T-cell (primary cell): ENCODE measurements at regions not wholly inside any gene's neighbourhood (a gene's known extent, or its start where the extent isn't known, plus 50 kb on each side); places are given as distances from the start of the nearest gene placed in this dataset.

Experiments used
- ATAC-seq, 4 experiments: fragments of 200-7000 bp in 3 of 4; fragments of 150-1000 bp in 1 of 4; cut with Tn5 transposase; replicated peaks in 1 of 4; 1 replicate in 3 of 4; 2 replicates in 1 of 4; pipeline ENCODE4 v1.10.0; 2021; ENCODE audit warnings: moderate library complexity in 3 of 4, mild to moderate bottlenecking in 2 of 4, moderate number of reproducible peaks in 1 of 4
- CTCF ChIA-PET, 2 donors: fragments of 300-600 bp; sonication (Branson Sonifier 250); formaldehyde crosslinking; loops; one replicate each; lab custom pipeline; 2022; ENCODE audit warnings: antibody characterized with exemption in 2 of 2; lab: Charles Lee
- POLR2A ChIA-PET, 2 donors: fragments of 300-600 bp; sonication (Branson Sonifier 250); formaldehyde crosslinking; loops; one replicate each; lab custom pipeline; 2022; ENCODE audit warnings: antibody characterized with exemption in 2 of 2; lab: Charles Lee
- DNase-seq, 35 experiments: peaks; one replicate each; pipeline versions ENCODE4 v3.0.0 to v3.0.0-alpha.2; 2013 to 2023
- H3K27ac ChIP-seq: one replicate; pipeline ENCODE4 v1.5.1; 2013; ENCODE audit warnings: low read length
- H3K27me3 ChIP-seq, 2 experiments: replicated peaks in 1 of 2; 1 replicate in 1 of 2; 2 replicates in 1 of 2; pipeline versions ENCODE4 v1.6.1 to v1.7.0; 2013; ENCODE audit warnings: low read length in 1 of 2, mixed read lengths in 1 of 2; ENCODE audit not compliant: control insufficient read depth in 2 of 2, insufficient read depth in 2 of 2; ENCODE audit errors: extremely low read depth in 1 of 2
- H3K36me3 ChIP-seq, 2 donors: 1 replicate in 1 of 2; 2 replicates in 1 of 2; pipeline versions ENCODE4 v1.6.1 to v1.7.0; 2013; ENCODE audit warnings: low read length in 1 of 2; ENCODE audit not compliant: control insufficient read depth in 2 of 2, insufficient read depth in 1 of 2; ENCODE audit errors: extremely low read depth in 1 of 2
- H3K4me1 ChIP-seq, 2 experiments: 1 replicate in 1 of 2; 2 replicates in 1 of 2; pipeline versions ENCODE4 v1.6.1 to v1.7.0; 2013; ENCODE audit warnings: low read length in 2 of 2, mixed read lengths in 1 of 2; ENCODE audit not compliant: insufficient read depth in 2 of 2, control insufficient read depth in 1 of 2; ENCODE audit errors: extremely low read depth in 1 of 2
- H3K4me3 ChIP-seq, 2 donors: 1 replicate in 1 of 2; 2 replicates in 1 of 2; pipeline versions ENCODE4 v1.5.1 to v1.7.0; 2013; ENCODE audit warnings: mild to moderate bottlenecking in 2 of 2, low read length in 1 of 2, moderate library complexity in 1 of 2; ENCODE audit not compliant: control insufficient read depth in 1 of 2; ENCODE audit errors: extremely low read depth in 1 of 2
- H3K9me3 ChIP-seq: 2 replicates; pipeline ENCODE4 v1.7.0; 2013
- H3K27ac Mint-ChIP-seq, 2 donors: one replicate each; pipeline ENCODE4 v1.8.0; 2020 to 2021; ENCODE audit warnings: mild to moderate bottlenecking in 2 of 2, mixed read lengths in 2 of 2
- H3K27me3 Mint-ChIP-seq, 2 donors: one replicate each; pipeline ENCODE4 v1.8.0; 2021 to 2022; ENCODE audit warnings: mixed read lengths in 2 of 2
- H3K36me3 Mint-ChIP-seq: one replicate; pipeline ENCODE4 v1.8.0; 2021; ENCODE audit warnings: mixed read lengths
- H3K4me1 Mint-ChIP-seq, 3 donors: one replicate each; pipeline ENCODE4 v1.8.0; 2020 to 2022; ENCODE audit warnings: mixed read lengths in 3 of 3, mild to moderate bottlenecking in 1 of 3
- H3K4me3 Mint-ChIP-seq, 3 donors: one replicate each; pipeline ENCODE4 v1.8.0; 2020 to 2022; ENCODE audit warnings: mild to moderate bottlenecking in 3 of 3, mixed read lengths in 3 of 3, moderate library complexity in 3 of 3
- H3K9me3 Mint-ChIP-seq, 3 donors: one replicate each; pipeline ENCODE4 v1.8.0; 2020 to 2022; ENCODE audit warnings: mixed read lengths in 3 of 3
- WGBS: methylation state at CpG from one replicate; pipeline ENCODE4 v1.1.5; 2013; ENCODE audit warnings: missing lambda C conversion rate; ENCODE audit not compliant: insufficient coverage; 5-methylcytosine and 5-hydroxymethylcytosine counted together

DNA sequence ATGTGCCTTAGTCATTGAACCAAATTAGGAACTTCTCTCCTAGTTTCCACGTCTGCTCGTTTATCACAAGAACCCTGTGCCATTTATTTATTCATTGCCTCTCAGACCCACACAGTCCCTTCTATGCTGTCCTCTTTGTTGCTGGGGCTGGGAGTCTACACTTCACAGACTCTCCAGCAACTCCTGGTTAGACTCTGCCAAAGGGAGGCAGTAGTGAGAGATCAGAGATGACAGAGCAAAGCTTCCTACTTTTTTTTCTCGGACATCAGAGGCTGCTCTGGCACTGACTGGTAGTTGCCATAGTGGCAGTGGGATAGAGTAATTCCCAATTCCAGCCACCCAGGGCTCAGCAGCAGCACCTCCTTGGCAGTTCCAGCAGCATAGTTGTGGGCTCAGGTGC lies 277.5 kb downstream of the BCL11A start:
- H3K27me3 Mint-ChIP-seq: peaks cover 3 to 6% of the 10 kb centered on the region in 2 donors
- no peaks in the 10 kb centered on the region for H3K4me1 Mint-ChIP-seq
- Histone ChIP-seq H3K27ac (no peak overlapping the region), H3K4me3 (no peak overlapping the region), H3K27me3 (peaks cover 0 to 5% of the 10 kb centered on the region in 2 experiments), H3K9me3 (peaks cover 7% of the 10 kb centered on the region), H3K36me3 (no peaks in the 10 kb centered on the region), H3K4me1 (no peaks in the 10 kb centered on the region)
- no peak overlapping the region for H3K27ac Mint-ChIP-seq
- H3K4me3 Mint-ChIP-seq: no peak overlapping the region
- DNase-seq (no peak), ATAC-seq (no peak)
- CTCF ChIA-PET: no interaction called here
- peaks cover 0 to 7% (median 4%) of the 10 kb centered on the region in 3 donors for H3K9me3 Mint-ChIP-seq
- POLR2A ChIA-PET: no interaction called here
- no CpG with 5 or more reads among the region's 3 CpGs for WGBS
- H3K36me3 Mint-ChIP-seq: no peaks in the 10 kb centered on the region

DNA sequence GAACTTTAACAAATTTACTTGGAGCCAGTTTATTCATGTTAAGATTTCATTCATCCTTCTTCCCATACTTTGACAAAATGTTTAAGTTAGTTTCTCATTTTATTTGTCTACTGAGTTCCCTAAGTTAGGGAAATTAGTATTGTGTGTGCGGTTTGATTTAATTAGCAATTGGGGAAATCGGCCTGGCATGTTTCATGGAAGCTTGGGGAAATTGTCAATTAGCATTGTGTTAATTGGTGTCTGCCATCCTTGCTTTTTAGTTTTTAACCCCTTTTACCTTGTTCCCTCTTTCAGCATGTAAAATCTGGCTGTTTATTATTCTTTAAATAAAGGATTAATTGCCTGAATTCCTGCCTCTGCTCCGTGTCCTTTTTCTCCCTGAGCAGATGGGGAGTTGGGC lies 279.6 kb downstream of the BCL11A start:
- H3K4me3 ChIP-seq: no peak overlapping the region
- no peaks in the 10 kb centered on the region for H3K4me1 Mint-ChIP-seq
- ATAC-seq: no peak
- CTCF ChIA-PET: no interaction called here
- peaks cover 7% of the 10 kb centered on the region for H3K9me3 ChIP-seq
- POLR2A ChIA-PET: no interaction called here
- H3K36me3 ChIP-seq: no peaks in the 10 kb centered on the region
- H3K4me1 ChIP-seq: no peaks in the 10 kb centered on the region
- no peak overlapping the region for H3K27ac Mint-ChIP-seq
- peaks cover 0 to 7% (median 4%) of the 10 kb centered on the region in 3 donors for H3K9me3 Mint-ChIP-seq
- H3K36me3 Mint-ChIP-seq: no peaks in the 10 kb centered on the region
- H3K27me3 Mint-ChIP-seq: peaks cover 3 to 4% of the 10 kb centered on the region in 2 donors
- WGBS: 100% methylated on average over 2 of the region's 3 CpGs
- no peak overlapping the region for H3K4me3 Mint-ChIP-seq
- H3K27me3 ChIP-seq: peaks cover 0 to 5% of the 10 kb centered on the region in 2 experiments
- H3K27ac ChIP-seq: no peak overlapping the region
- no peak for DNase-seq

- ATAC-seq: no peak
- Mint-ChIP-seq H3K9me3 (peaks cover 0 to 7% (median 4%) of the 10 kb centered on the region in 3 donors), H3K4me1 (no peaks in the 10 kb centered on the region), H3K27me3 (peaks cover 0 to 3% of the 10 kb centered on the region in 2 donors), H3K27ac (no peak overlapping the region), H3K4me3 (no peak overlapping the region), H3K36me3 (no peaks in the 10 kb centered on the region)
- Histone ChIP-seq H3K4me1 (no peaks in the 10 kb centered on the region), H3K4me3 (no peak overlapping the region), H3K36me3 (no peaks in the 10 kb centered on the region), H3K27me3 (peaks cover 0 to 8% of the 10 kb centered on the region in 2 experiments), H3K27ac (no peak overlapping the region), H3K9me3 (peaks cover 7% of the 10 kb centered on the region)
- ChIA-PET POLR2A (no interaction called here), CTCF (no interaction called here)
- DNase-seq: no peak
- 84% methylated on average over 3 of the region's 5 CpGs for WGBS
Observed at GRCh38 chr2:60271713-60272112, 281.7 kb downstream of the BCL11A start.

DNA sequence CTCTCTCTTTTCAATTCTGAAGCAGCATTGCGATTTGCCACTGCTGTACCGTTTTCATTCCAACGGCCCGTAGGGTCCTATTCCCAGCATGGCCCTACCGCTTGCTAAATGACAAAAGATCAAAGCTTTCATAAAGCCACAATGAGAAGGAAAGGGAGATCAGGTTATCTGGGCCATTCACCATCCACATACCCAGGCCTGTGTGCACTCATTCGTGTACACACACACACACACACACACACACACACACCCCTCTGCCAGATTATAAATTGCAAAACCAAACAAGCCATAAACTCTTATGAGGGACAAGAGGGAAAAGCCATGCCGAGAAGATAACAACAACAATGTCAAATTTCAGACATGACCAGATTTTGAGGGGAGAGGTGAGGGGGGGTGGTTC lies 282.3 kb downstream of the BCL11A start:
- Mint-ChIP-seq H3K36me3 (no peaks in the 10 kb centered on the region), H3K27me3 (no peaks in the 10 kb centered on the region), H3K9me3 (peaks cover 0 to 7% (median 4%) of the 10 kb centered on the region in 3 donors), H3K4me3 (no peak overlapping the region), H3K27ac (no peak overlapping the region), H3K4me1 (no peaks in the 10 kb centered on the region)
- peaks cover 7% of the 10 kb centered on the region for H3K9me3 ChIP-seq
- CTCF ChIA-PET: no interaction called here
- POLR2A ChIA-PET: no interaction called here
- H3K27me3 ChIP-seq: peaks cover 0 to 5% of the 10 kb centered on the region in 2 experiments
- DNase-seq (no peak), ATAC-seq (no peak)
- no peak overlapping the region for H3K4me3 ChIP-seq
- WGBS: no CpG with 5 or more reads among the region's 7 CpGs
- no peak overlapping the region for H3K27ac ChIP-seq
- H3K36me3 ChIP-seq: no peaks in the 10 kb centered on the region
- no peaks in the 10 kb centered on the region for H3K4me1 ChIP-seq

DNA sequence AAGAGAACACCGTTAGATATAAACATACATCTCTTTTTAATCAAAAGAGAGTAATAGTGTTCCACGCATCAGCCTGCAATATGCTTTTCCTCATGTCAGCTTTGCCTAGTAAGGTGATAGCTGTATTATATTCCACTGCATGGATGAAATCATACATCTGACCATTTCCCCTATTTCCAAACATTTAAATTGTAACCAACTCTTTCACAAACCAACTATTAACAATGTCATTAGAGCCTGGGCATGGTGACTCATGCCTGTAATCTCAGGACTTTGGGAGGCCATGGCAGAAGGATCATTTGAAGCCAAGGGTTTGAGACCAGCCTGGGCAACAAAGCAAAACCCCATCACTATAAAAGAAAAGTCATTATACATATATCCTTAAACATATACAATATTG lies 284.8 kb downstream of the BCL11A start:
- Mint-ChIP-seq H3K4me3 (no peak overlapping the region), H3K36me3 (no peaks in the 10 kb centered on the region), H3K9me3 (peaks cover 0 to 4% (median 0%) of the 10 kb centered on the region in 3 donors), H3K27ac (no peak overlapping the region), H3K4me1 (peaks cover 0 to 8% (median 0%) of the 10 kb centered on the region in 3 donors), H3K27me3 (peaks cover 0 to 7% of the 10 kb centered on the region in 2 donors)
- no CpG with 5 or more reads among the region's 2 CpGs for WGBS
- peaks cover 0 to 3% of the 10 kb centered on the region in 2 experiments for H3K27me3 ChIP-seq
- H3K36me3 ChIP-seq: no peaks in the 10 kb centered on the region
- no peak overlapping the region for H3K4me3 ChIP-seq
- no peak overlapping the region for H3K27ac ChIP-seq
- POLR2A ChIA-PET: no interaction called here
- H3K9me3 ChIP-seq: no peaks in the 10 kb centered on the region
- CTCF ChIA-PET: no interaction called here
- ATAC-seq (no peak), DNase-seq (no peak)
- H3K4me1 ChIP-seq: peaks cover 2 to 3% of the 10 kb centered on the region in 2 experiments

DNA sequence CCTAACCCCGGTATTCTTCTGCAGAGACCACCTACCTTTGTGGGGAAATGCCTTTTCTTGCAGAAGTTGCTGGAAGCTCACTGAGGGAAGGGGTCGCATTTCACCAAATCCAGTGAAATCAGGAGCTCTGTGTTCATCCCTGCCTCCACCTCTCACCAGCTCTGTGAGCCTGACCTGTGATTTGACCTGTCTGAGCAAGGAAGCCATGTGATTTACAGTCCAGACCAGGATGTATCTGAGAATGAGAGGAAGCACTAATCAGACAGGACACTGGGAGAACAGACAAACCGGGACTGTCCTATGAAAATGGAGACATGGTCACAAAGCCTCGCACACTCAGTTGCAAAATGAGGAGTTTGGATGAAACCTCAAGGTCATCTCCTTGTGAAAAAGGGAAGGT lies 285.4 kb downstream of the BCL11A start:
- H3K9me3 ChIP-seq: no peaks in the 10 kb centered on the region
- peaks cover 0 to 8% (median 0%) of the 10 kb centered on the region in 3 donors for H3K4me1 Mint-ChIP-seq
- peaks cover 0 to 4% (median 0%) of the 10 kb centered on the region in 3 donors for H3K9me3 Mint-ChIP-seq
- CTCF ChIA-PET: no interaction called here
- H3K27me3 ChIP-seq: peaks cover 0 to 3% of the 10 kb centered on the region in 2 experiments
- H3K27me3 Mint-ChIP-seq: peaks cover 0 to 7% of the 10 kb centered on the region in 2 donors
- DNase-seq (no peak), ATAC-seq (no peak)
- H3K4me1 ChIP-seq: peaks cover 4% of the 10 kb centered on the region in 2 experiments
- H3K36me3 Mint-ChIP-seq: no peaks in the 10 kb centered on the region
- no peak overlapping the region for H3K4me3 Mint-ChIP-seq
- no peak overlapping the region for H3K27ac ChIP-seq
- POLR2A ChIA-PET: no interaction called here
- no peak overlapping the region for H3K27ac Mint-ChIP-seq
- H3K4me3 ChIP-seq: no peak overlapping the region
- H3K36me3 ChIP-seq: no peaks in the 10 kb centered on the region
- 89% methylated on average over 3 of the region's 4 CpGs for WGBS

GRCh38 chr2:60267122-60267521 lies 286.3 kb downstream of the BCL11A start:
- H3K9me3 ChIP-seq: no peaks in the 10 kb centered on the region
- no peak overlapping the region for H3K4me3 Mint-ChIP-seq
- no peak overlapping the region for H3K27ac Mint-ChIP-seq
- peaks cover 0 to 3% of the 10 kb centered on the region in 2 experiments for H3K27me3 ChIP-seq
- peaks cover 9 to 13% of the 10 kb centered on the region in 2 experiments for H3K4me1 ChIP-seq
- peaks cover 0 to 4% (median 0%) of the 10 kb centered on the region in 3 donors for H3K9me3 Mint-ChIP-seq
- H3K4me3 ChIP-seq: no peak overlapping the region
- WGBS: 94% methylated on average over 4 of the region's 5 CpGs
- POLR2A ChIA-PET: no interaction called here
- H3K4me1 Mint-ChIP-seq: peaks cover 0 to 8% (median 0%) of the 10 kb centered on the region in 3 donors
- H3K36me3 ChIP-seq: no peaks in the 10 kb centered on the region
- CTCF ChIA-PET: no interaction called here
- H3K27ac ChIP-seq: no peak overlapping the region
- peaks cover 0 to 7% of the 10 kb centered on the region in 2 donors for H3K27me3 Mint-ChIP-seq
- H3K36me3 Mint-ChIP-seq: no peaks in the 10 kb centered on the region
- no peak for ATAC-seq
- no peak for DNase-seq
